Nephron progenitor cell (in vitro differentiated cells): ENCODE measurements at regions not wholly inside any gene's neighbourhood (a gene's known extent, or its start where the extent isn't known, plus 50 kb on each side); places are given as distances from the start of the nearest gene placed in this dataset.
A peak's percentile ranks its signal among the peaks of the same experiment; 100 is the strongest.

Experiments used
- DNase-seq: peaks from one replicate; pipeline ENCODE4 v3.0.0; 2021
- H3K27ac Mint-ChIP-seq: 2 replicates; pipeline ENCODE4 v1.8.0; 2021; ENCODE audit warnings: mild to moderate bottlenecking, moderate library complexity, mixed read lengths
- H3K27me3 Mint-ChIP-seq: 2 replicates; pipeline ENCODE4 v1.8.0; 2021; ENCODE audit warnings: mild to moderate bottlenecking, low read depth, mixed read lengths; ENCODE audit not compliant: poor library complexity
- H3K36me3 Mint-ChIP-seq: 2 replicates; pipeline ENCODE4 v1.8.0; 2021; ENCODE audit warnings: low read depth, mixed read lengths
- H3K4me1 Mint-ChIP-seq: 2 replicates; pipeline ENCODE4 v1.8.0; 2021; ENCODE audit warnings: mixed read lengths
- H3K4me3 Mint-ChIP-seq: 2 replicates; pipeline ENCODE4 v1.8.0; 2021; ENCODE audit warnings: mild to moderate bottlenecking, moderate library complexity, mixed read lengths
- H3K9me3 Mint-ChIP-seq: 2 replicates; pipeline ENCODE4 v1.8.0; 2021; ENCODE audit warnings: mild to moderate bottlenecking, moderate library complexity, mixed read lengths
- TF ChIP-seq, protein P1 (sequence below): fragments of 200-600 bp; sonication (generic); IDR thresholded peaks from 2 replicates; pipeline ENCODE4 v1.5.0; 2021; ENCODE audit warnings: antibody characterized with exemption

DNA sequence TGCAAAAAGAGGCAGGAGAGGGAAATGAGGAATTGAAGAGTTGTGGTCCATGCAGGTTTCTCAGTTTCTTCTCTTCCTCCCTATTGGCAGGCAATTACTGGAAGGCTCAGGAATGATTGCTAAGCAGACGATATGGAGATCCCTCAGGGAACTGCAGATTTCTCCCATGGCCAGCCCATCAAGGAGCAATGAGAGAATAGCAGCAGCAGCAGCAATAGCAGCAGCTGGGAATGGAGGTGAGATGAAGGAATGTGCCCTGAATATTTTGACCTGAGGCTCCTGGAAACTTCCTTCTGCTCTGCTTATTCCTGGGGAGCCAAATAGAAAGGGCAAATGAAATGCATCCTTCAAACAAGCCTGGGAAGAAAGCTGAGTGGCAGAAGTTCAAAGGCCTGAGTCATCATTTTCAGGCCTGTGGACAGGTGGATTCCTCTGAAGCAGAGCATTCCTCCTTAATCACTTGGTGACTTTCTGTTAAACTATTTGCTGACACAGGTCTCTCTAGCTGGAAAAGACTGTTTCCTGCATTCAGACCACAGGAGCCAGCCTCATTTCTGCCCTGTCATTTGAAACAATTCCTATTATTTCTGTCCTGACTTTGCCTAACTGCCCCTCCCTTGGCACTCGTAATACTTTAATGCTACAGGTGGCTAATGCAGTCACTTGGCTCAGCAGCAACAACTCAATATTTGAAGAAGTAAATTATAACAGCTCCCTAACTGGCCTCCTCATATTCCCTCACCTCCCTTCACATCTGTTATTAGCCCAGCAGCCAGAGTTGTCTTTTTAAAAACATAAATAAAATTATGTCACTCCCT is 146.9 kb upstream of the GADL1 start:
- Mint-ChIP-seq H3K27ac (no peak overlapping the region), H3K27me3 (peaks cover 5% of the 10 kb centered on the region), H3K36me3 (peaks cover 9% of the 10 kb centered on the region), H3K9me3 (peaks cover 18% of the 10 kb centered on the region), H3K4me3 (no peak overlapping the region), H3K4me1 (peaks cover 22% of the 10 kb centered on the region)
- DNase-seq: no peak
- TF ChIP-seq, protein P1, sequence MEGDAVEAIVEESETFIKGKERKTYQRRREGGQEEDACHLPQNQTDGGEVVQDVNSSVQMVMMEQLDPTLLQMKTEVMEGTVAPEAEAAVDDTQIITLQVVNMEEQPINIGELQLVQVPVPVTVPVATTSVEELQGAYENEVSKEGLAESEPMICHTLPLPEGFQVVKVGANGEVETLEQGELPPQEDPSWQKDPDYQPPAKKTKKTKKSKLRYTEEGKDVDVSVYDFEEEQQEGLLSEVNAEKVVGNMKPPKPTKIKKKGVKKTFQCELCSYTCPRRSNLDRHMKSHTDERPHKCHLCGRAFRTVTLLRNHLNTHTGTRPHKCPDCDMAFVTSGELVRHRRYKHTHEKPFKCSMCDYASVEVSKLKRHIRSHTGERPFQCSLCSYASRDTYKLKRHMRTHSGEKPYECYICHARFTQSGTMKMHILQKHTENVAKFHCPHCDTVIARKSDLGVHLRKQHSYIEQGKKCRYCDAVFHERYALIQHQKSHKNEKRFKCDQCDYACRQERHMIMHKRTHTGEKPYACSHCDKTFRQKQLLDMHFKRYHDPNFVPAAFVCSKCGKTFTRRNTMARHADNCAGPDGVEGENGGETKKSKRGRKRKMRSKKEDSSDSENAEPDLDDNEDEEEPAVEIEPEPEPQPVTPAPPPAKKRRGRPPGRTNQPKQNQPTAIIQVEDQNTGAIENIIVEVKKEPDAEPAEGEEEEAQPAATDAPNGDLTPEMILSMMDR: no peak

DNA sequence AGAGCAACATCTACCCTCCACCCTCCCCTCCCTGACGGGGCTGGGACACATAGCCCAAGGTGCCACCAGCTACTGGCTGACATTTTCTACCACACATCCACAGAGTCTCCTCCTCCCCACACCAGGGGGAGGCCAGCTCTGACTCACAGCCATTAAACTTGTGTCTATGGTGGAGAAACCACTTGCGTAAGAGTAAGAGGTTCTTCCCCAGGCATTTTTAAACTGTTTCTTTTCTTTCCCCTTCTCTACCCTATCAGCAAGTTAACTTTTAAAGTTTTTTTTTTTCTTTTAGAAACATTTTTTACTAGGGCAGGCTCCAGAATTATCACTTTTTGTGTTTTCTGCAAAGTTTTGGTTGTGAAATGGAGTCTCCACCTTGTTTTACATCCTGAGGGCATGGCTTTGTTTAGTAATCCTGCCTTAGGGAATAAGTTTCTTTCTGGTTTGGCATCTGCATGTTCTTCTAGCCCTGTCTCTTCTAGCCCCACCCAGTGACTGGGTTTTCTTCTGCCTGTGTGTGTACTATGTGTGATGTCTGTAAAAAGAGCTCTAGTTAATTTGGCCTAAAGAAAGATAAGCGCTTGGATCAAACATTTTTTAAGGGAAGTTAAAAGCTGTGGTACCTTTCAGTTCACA is 148.8 kb upstream of the GADL1 start:
- Mint-ChIP-seq H3K9me3 (peaks cover 18% of the 10 kb centered on the region), H3K4me1 (peaks cover 33% of the 10 kb centered on the region), H3K27me3 (peaks cover 2% of the 10 kb centered on the region), H3K36me3 (peaks cover 9% of the 10 kb centered on the region), H3K27ac (no peak overlapping the region), H3K4me3 (no peak overlapping the region)
- no peak for DNase-seq
- TF ChIP-seq, protein P1: no peak

DNA sequence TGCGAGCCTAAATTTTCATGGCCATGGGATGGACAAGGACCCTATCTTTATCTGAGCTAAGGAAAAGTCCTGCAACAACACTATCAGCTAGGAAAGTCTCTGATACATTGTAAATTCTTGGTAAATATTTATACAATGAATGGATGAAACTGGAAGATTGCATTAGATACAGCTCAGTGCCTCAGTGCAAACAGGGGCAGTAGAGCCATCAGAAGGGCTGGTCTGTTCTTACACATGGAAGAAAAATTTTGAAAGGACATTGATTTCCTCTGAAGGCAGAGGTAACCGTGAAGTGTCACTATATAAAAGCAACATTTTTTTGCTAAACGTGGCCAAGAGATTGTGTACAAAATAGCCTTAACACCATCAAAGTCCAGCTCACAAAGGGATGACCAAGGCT is 153.2 kb upstream of the GADL1 start:
- peaks cover 9% of the 10 kb centered on the region for H3K36me3 Mint-ChIP-seq
- H3K9me3 Mint-ChIP-seq: peaks cover 18% of the 10 kb centered on the region
- TF ChIP-seq, protein P1: no peak
- peak overlapping the region; percentile 46 for H3K27ac Mint-ChIP-seq
- no peak overlapping the region for H3K4me3 Mint-ChIP-seq
- peaks cover 11% of the 10 kb centered on the region for H3K4me1 Mint-ChIP-seq
- no peak for DNase-seq
- H3K27me3 Mint-ChIP-seq: peaks cover 2% of the 10 kb centered on the region

DNA sequence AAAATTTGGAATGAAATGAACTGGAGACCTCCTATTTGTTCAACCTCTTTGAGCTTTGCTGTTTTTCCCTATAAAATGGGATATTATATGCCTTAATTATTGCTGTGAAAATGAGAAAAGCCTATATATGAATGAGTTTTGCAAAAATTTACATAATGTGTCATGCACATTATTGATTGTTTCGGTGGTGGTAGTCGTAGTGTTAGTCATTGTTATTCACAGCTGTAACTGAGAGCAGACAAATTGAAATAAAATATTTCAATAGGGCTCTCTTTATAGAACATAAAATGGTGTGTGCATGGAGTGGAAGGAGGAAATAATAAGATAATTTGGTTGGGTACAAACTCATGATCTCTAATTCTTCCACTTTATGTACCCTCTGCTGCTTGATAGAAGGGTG is 153.7 kb upstream of the GADL1 start:
- H3K27ac Mint-ChIP-seq: no peak overlapping the region

DNA sequence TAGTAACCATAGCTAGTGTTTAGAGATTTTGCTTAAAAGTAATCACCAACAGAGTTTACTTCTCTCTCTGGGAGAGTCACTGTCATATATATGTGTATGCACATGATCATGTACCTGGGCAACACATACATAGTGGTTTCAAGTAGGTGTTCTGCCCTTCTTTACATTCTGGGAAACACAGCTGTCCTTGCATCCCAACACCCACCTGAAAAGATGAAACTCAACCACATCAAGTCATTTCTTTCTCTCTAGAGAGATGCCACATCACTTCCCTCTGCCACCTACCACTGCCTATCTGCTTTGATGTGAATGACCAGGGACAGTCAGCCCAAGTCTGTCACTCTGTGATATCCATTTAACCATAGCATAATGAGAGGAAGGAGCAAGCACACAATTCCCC is 155.8 kb upstream of the GADL1 start:
- DNase-seq: no peak
- H3K27me3 Mint-ChIP-seq: peaks cover 2% of the 10 kb centered on the region
- no peak overlapping the region for H3K27ac Mint-ChIP-seq
- peaks cover 10% of the 10 kb centered on the region for H3K4me1 Mint-ChIP-seq
- H3K9me3 Mint-ChIP-seq: peaks cover 11% of the 10 kb centered on the region
- no peaks in the 10 kb centered on the region for H3K36me3 Mint-ChIP-seq
- H3K4me3 Mint-ChIP-seq: no peak overlapping the region
- TF ChIP-seq, protein P1: no peak

More for the DNA sequence above, 153.7 kb upstream of the GADL1 start:
- Mint-ChIP-seq H3K9me3 (peaks cover 18% of the 10 kb centered on the region), H3K36me3 (peaks cover 9% of the 10 kb centered on the region), H3K27me3 (peaks cover 2% of the 10 kb centered on the region), H3K4me1 (peaks cover 10% of the 10 kb centered on the region), H3K4me3 (no peak overlapping the region)
- DNase-seq: no peak
- TF ChIP-seq, protein P1: no peak
